Cardiac fibroblast (primary cell): ENCODE measurements at regions not wholly inside any gene's neighbourhood (a gene's known extent, or its start where the extent isn't known, plus 50 kb on each side); places are given as distances from the start of the nearest gene placed in this dataset.
"Not testable (repeated sequence)": the region's sequence is repeated elsewhere in the genome, so short reads cannot be mapped to it uniquely, and the experiment has no call there.

Experiments
- DNase-seq, 2 donors: peaks; one replicate each; pipeline versions ENCODE4 v3.0.0 to v3.0.0-alpha.2; 2010; ENCODE audit warnings: low read depth in 2 of 2
- H3K4me3 ChIP-seq, 2 donors: replicated peaks in 1 of 2; 1 replicate in 1 of 2; 2 replicates in 1 of 2; pipeline ENCODE4 v1.5.1; 2011; ENCODE audit warnings: low read depth in 2 of 2, low read length in 2 of 2, mild to moderate bottlenecking in 2 of 2, moderate library complexity in 1 of 2
- TF ChIP-seq, protein P1 (sequence below): IDR thresholded peaks from one replicate; pipeline ENCODE4 v1.5.1; 2011; ENCODE audit warnings: low read depth, mild to moderate bottlenecking, low read length, inconsistent platforms

DNA sequence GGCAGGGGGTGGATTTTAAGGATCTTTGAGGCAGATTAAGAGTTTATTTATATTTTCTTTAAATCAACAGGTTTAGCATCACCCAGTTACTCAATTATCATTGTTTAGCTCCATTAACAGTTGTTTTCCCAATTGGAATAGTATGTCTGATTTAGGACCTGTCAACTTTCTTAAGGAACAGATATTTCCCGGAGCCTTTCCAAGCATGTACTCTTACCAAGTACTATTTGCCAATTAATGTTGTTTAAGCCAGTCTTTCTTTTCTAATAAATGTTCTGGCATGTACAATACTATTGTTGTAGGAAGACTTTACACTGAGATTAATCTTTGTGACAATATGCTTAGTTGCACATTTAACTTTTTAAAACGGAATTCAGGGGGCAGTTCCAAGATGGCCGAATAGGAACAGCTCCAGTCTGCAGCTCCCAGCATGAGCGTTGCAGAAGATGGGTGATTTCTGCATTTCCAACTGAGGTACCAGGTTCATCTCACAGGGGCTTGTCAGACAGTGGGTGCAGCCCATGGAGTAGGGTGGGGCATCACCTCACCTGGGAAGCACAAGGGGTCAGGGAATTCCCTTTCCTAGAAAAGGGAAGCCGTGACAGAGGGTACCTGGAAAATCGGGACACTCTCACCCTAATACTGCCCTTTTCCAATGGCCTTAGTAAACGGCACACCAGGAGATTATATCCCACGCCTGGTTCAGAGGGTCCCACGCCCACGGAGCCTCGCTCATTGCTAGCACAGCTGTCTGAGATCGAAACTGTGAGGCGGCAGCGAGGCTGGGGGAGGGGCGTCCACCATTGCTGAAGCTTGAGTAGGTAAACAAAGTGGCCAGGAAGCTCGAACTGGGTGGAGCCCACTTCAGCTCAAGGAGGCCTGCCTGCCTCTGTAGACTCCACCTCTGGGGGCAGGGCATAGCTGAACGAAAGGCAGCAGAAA lies 173.7 kb downstream of the LRRC70 start:
- not testable (repeated sequence) for H3K4me3 ChIP-seq, DNase-seq

DNA sequence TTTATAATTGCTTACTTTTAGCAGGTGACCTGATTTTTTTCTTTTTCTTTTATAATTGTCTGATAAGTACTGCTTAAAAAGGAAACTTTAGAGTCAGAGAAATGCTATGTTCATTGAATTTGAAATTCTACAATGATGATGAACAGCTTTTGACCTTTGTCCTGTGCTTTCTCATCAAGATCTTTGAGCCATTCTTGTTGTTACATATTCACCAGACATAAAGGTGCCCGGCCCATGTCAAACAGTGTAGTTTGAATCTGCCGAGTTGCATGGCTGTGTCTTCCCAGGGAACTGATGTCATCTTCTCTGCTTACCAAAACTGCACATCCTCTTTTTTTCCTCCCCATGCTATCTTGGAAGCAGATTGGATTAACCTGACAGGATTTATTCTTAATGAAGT lies 163.6 kb downstream of the LRRC70 start:
- TF ChIP-seq, protein P1, sequence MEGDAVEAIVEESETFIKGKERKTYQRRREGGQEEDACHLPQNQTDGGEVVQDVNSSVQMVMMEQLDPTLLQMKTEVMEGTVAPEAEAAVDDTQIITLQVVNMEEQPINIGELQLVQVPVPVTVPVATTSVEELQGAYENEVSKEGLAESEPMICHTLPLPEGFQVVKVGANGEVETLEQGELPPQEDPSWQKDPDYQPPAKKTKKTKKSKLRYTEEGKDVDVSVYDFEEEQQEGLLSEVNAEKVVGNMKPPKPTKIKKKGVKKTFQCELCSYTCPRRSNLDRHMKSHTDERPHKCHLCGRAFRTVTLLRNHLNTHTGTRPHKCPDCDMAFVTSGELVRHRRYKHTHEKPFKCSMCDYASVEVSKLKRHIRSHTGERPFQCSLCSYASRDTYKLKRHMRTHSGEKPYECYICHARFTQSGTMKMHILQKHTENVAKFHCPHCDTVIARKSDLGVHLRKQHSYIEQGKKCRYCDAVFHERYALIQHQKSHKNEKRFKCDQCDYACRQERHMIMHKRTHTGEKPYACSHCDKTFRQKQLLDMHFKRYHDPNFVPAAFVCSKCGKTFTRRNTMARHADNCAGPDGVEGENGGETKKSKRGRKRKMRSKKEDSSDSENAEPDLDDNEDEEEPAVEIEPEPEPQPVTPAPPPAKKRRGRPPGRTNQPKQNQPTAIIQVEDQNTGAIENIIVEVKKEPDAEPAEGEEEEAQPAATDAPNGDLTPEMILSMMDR: no peak
- DNase-seq: no peak
- no peak overlapping the region for H3K4me3 ChIP-seq

DNA sequence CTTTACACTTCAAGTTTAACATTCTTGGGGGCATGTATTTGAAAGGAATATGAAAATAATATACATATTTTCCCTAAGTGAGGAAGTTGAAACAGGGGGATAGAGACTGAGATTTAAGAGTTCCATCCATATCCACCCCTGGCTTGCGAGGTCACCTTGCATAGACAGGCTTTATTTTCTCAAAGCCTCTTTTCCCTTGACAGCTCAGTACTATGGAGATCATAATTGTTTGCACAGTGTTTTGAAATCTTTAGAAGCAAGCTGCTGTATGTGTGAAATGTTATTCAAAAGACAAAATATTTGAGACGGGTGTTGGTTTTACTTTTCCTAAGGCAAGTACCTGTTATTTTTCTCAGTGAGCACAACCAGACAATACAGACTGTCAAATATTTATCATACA lies 163.1 kb downstream of the LRRC70 start:
- H3K4me3 ChIP-seq: no peak overlapping the region
- no peak for DNase-seq
- TF ChIP-seq, protein P1: no peak

DNA sequence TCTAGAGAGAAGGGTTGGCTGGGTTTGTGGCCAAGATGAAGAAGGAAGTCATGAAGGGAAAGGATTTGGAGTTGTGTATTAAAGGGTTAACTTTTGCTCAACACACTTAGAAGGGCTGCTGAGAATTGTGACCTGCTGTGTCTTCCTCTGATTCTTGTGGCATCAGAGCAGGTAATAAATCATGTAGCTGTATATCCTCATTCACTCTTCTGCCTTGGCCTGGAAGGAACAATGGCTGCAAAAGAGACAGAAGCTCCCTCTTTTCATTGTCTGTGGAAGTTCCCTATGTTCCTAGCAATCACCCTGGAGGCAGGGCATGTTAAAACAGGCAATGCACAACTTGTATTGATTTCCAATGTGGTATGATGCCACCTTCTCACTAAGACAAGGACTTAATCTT lies 159.1 kb downstream of the LRRC70 start:
- DNase-seq: no peak
- TF ChIP-seq, protein P1: no peak
- H3K4me3 ChIP-seq: no peak overlapping the region

DNA sequence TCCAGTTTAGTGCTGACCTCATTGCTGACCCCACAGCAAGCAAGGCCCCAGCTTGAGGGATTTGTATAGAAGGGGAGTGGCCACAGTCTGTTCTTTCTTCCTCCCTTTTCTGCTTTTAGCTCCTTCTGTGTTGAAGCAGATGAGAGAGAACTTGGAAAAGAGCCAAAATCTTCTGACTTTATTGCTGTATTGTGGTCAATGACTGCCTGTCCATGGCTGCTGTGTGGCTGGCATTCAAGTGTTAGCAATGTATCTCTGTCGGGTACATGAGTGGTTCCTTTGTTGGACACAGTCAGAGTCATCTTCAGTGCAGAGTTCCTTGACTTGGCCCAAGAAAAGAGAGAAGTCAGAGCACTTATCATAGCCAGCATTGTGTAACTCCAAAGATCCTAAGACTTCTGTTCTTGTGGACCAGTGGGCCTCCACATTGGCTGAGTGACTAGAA lies 154.1 kb downstream of the LRRC70 start:
- no peak overlapping the region for H3K4me3 ChIP-seq
- no peak for DNase-seq
- TF ChIP-seq, protein P1: no peak

DNA sequence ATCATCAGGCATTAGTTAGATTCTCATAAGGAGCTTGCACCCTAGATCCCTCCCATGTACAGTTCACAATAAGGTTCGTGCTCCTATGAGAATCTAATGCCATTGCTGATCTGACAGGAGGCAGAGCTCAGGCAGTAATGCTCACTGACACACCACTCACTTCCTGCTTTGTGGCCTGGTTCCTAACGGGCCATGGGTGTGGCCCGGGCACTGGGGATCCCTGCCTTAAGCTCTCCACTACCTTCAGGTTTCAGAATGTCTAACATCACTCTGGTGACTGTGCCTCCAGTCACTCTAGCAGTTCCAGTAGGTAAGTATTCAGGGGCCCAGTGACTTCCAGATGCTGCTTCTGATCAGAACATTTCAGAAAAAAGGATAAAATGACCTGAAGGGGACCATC lies 152.4 kb downstream of the LRRC70 start:
- TF ChIP-seq, protein P1: no peak
- no peak for DNase-seq
- H3K4me3 ChIP-seq: no peak overlapping the region

DNA sequence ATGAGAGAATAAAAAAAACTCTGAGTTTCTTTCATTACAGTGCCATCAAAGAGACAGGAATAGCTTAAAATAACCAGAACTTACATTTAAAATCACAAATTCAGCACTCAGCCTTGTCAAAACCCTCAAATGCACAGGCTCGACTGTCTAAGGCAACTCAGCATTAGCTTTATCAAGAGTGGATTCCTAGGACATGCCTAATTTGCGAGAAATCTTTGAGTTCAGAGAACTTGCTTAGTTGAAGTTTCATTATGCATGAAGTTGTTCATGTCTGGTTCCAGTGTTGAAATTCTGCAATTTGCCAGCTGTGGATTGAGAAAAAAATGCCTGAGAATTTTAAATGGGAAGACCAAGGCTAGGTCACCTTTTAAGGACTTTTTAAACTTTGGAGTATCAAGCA lies 151.1 kb downstream of the LRRC70 start:
- H3K4me3 ChIP-seq: no peak overlapping the region
- no peak for DNase-seq
- TF ChIP-seq, protein P1: no peak
